Stimulated activated CD8-positive, alpha-beta memory T cell treated with anti-CD3 and anti-CD28 coated beads, Interleukin-4, amount 100 ng/mL, for 1 hour (primary cell): ENCODE measurements at regions not wholly inside any gene's neighbourhood (a gene's known extent, or its start where the extent isn't known, plus 50 kb on each side); places are given as distances from the start of the nearest gene placed in this dataset.

Experiments used
- DNase-seq, 2 donors: peaks; one replicate each; pipeline ENCODE4 v3.0.0-alpha.2; 2020; ENCODE audit warnings: low read depth in 2 of 2, low spot score in 1 of 2

GRCh38 chr10:78901694-78902093 lies 167.1 kb upstream of the ZMIZ1 start:
- DNase-seq: no peak

DNA sequence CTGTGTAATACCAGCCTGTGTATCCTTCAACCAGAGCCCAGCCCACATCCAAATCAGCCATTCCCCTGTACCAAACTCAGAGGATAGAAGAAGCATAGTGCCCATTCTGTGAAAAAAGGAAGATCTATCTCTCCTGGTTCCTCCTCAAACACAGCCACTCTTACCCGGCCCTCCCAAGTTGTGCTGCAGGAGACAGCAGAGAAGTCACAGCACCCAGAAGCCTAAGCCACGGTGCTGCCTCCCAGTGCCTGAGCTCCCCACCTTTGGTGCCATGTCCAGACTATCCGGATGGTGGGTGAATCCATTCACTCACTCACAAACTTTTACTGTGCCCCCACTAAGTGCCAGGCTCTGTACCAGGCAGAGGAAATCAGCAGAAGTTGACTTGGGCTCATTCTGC lies 166.0 kb upstream of the ZMIZ1 start:
- no peak for DNase-seq

- DNase-seq: no peak
Measured at GRCh38 chr10:78903341-78903940, 165.3 kb upstream of the ZMIZ1 start.

DNA sequence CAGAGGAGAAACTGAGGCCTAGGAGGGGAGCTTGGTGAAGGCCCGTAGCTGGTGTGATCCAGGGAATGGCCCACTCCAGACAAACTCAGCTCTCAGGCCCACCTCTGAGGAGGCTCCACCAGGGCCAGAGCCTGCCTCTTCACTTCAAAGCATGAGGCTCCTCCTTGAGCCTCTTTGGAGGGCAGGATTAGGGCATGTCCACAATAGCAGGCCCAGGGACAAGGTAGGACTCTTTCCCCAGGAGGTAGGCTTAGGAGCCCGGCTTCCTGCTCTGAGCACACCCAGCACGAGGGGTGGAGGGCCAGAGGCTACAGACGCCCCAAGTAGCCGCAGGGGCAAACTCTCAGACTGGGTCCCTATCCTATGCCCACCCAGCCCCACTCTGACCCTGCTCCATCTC lies 164.6 kb upstream of the ZMIZ1 start:
- no peak for DNase-seq

DNA sequence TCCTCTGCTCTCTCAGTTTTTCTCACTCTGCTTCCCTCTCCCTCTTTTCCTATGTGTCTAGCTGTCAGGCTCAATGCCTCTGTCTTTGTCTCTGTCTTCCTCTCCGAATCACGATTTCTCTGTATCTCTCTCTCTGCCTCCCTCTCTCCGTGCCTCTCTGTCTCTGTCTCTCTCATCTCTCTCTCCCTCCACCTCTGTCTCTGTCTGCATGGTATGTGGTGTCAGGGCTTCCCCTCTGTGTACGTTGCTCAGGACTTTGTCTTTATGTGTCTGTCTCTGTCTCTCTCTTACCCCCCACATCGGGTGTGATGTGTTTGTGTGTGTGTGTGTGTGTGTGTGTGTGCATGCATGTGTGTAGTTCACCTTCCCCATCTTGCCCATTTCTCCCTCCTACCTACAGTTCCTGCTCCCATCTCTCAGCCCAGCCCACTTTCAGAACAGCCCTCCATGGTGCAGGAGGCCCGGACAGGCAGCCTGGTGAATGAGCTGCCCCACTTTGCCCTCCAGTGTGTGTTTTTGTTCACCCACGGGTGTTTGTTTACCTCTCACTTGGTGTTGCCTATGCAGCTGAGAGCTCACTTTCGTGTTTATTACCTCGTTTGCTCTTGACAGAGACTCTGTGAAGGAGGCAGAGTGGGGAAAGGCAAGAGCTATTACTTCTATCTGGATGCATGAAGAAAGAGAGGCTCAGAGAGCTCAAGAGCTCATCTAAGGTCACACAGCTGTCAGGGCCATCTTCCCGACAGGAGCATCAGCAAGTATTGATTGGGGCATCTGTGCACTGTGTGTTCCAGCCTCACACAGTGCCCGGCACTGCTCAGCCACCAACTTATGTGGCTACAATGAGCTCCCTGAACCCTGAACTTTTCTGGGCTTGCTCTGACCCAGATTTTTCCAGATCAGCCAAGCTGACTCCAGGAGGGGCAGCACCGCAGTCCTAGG lies 163.5 kb upstream of the ZMIZ1 start:
- DNase-seq: no peak

GRCh38 chr10:78905957-78906308 lies 162.8 kb upstream of the ZMIZ1 start:
- no peak for DNase-seq

GRCh38 chr10:78906734-78907390 lies 161.9 kb upstream of the ZMIZ1 start:
- no peak for DNase-seq

GRCh38 chr10:78907551-78908211 lies 161.1 kb upstream of the ZMIZ1 start:
- DNase-seq: no peak

GRCh38 chr10:78909221-78909620 lies 159.5 kb upstream of the ZMIZ1 start:
- DNase-seq: no peak

GRCh38 chr10:78910021-78910420 lies 158.7 kb upstream of the ZMIZ1 start:
- DNase-seq: no peak

DNA sequence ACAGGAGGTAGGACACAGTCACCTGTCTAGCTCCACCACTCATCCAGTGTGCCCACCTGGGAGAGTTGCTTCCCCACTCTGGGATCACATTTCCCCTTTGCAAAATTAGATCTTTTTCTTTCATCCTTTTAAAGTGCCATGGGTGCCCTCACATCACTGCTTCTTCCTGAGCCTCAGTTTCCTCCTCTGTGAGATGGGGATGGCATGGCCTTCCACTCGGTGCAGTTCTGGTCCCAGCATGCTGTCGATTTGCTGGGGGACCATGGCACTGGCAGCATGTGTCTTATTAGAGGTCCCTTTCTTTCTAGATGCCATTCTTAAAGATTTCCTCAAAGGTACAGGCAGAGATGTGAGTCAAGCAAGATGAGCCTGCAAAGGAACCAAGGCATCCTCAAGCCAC lies 158.3 kb upstream of the ZMIZ1 start:
- DNase-seq: no peak

GRCh38 chr10:78910886-78911285 lies 157.9 kb upstream of the ZMIZ1 start:
- DNase-seq: no peak

DNA sequence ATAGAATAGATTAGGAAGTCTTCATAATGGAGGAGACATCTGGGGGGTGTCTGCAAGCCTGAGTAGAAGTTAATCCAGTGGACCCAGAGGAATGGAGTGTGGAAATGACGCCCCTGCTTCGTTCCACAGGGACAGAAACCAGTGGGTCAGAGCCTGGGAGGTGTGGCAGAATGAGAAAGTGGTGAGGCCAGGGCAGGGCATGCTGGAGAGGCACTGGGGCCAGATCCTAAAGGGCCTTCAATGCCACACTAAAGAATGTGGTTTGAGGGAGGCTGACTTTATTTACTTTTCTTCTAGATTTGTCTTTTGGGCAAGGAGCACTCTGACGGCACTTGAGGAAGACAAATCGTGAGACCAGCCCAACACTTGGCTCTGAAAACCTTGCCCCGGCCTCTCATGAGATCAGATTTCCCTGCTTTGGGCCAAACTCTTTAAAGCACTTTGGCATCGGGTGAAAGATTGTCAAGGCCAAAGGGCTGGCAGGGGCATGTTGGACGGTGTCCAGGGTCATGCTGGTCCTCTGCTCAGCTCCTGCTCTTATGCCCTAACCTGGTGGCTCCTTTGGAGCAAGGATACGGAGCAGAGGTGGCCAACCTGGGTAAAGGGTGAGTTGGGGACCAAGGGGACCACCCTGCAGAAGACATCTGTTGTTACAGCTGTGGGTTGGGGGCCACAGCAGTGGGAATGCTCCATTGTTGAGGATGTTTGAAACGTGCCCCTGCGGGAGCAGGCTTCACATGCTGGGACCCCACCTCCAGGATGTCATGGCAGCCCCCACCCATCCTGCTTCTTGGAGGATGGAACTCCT lies 157.0 kb upstream of the ZMIZ1 start:
- no peak for DNase-seq

DNA sequence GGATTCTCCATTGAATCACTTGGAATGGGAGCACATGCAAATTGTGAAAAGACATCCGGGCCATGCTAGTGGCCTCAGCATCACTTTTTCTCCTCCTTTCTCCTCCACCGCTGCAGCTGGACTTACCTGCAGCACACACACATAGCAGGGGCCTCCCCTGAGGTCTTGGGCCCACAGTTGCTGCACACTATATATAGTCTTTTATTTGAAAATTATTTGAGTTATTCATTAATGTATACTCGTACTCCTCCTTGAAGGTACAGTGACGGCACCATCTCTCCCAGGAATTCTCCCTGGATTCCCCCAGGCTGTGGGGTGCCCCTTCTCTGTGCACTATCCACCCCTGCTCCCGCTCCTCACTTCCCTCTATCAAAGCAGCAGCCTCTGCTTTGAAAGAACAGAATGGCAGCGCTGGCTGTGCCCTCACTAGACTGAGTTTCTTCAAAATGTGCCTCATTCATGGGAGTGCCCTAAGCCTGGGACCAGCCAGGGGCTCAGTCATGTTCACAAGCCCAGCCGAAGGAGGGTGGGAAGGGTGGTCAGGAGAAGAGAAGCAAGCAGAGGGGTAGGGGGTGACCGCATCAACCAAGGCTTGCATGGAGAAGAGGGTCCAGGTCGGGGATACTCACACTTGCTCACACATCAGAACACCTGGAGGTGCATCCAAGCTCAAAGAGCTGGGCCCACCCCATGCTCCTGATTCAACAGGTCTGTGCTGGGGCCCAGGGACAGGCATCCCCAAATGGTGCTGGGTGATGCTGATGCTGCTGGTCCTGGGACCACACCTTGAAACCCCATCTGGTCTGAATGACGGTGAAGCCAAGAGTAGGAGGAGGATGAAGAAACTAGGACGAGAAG lies 156.2 kb upstream of the ZMIZ1 start:
- DNase-seq: no peak

DNA sequence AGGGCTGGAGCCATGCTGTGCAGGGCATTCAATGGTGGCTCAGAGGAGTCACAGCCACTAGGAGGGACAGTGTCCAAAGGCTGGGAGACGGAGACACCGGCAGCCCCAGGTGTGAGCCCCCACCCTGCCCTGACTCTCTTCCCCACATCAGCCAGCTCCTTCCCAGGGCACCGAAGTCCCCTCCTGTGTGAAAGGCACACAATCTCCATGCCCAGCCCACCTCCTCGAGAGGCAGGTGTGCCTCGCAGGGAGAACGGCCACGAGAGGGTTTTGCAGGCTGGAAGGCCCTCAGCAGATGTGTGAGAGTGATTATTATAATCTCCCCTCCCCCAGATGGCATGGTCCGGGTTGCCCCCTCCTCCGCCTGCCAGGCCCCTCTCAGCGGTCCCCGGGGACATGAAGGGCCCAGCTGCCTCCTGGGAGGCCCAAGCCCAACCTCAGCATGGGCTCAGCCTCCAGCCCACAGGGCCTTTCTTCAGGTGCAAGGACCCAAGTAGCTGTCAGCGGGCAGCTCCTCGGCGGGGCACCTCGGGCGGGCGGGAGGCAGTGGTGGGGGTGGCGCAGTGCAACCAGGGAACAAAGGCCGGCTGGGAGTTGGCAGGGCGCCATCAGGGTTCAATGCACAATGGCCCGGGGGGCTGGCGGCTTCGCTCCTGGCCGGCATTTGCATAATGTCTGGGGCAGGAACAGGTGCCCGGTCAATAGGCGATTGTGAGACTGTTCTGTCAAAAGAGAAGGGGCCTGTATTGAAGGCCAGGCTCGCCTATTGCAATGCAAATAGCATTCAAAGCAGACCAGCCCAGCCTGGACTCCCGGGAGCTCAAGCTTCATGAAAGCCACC lies 155.3 kb upstream of the ZMIZ1 start:
- no peak for DNase-seq

- DNase-seq: no peak
Measured at GRCh38 chr10:78914060-78914378, 154.7 kb upstream of the ZMIZ1 start.

DNA sequence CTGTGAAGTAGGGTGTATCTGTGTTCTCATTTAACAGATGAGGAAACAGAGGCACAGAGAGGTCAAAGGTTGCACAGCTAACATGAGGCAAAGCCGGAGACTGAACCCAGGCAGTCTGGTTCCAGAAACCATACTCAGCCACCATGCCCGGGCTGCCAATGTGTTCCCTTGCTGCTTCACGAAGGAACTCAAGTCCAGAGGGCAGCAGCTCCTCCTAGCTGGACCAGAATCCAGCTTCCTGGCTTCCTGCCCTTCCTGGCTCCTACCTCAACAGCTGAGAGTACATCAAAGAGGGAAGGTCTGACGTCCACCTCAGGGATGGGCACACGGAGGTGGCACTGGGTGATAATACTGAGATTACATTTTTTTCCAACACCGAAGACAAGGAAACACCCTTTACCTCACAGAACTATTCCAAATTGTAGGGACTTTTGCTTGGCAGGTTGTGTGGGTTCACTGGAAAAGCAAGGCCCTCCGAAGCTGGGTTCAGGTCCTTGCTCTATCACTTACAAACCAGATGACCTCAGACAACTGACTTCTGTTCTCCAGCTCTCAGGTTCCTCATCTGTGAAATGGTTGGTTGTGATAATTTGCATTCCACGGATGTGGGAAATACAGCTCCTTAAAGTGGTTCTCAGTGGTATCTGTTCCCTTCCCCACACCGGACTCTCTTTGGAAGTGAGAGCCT lies 154.1 kb upstream of the ZMIZ1 start:
- no peak for DNase-seq

- DNase-seq: no peak
Measured at GRCh38 chr10:78915190-78915518, 153.6 kb upstream of the ZMIZ1 start.

DNA sequence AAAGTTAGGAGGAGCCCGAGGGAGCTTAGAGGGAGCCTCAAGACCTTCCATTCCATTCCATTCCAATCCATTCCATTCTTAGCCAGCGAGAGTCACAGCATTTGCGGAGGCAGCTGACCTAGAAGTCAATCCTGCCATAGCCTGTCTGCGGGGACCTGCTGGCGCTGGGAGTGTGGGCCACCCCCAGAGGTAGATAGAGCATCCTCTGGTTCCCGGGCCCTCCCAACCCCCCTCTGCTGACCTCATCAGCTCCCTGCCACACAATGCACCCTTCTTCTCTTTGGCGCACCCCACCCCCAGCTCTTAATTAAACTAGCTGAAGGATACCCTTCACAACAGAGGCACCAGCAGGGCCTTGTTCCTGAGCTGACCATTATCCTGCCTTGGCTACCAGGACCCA lies 152.5 kb upstream of the ZMIZ1 start:
- DNase-seq: no peak
